Peyer's patch (tissue), 4 donors: ENCODE measurements at regions not wholly inside any gene's neighbourhood (a gene's known extent, or its start where the extent isn't known, plus 50 kb on each side); places are given as distances from the start of the nearest gene placed in this dataset.

Experiments
- DNase-seq, 3 donors: peaks; one replicate each; pipeline ENCODE4 v3.0.0-alpha.2; 2017 to 2019
- H3K27ac ChIP-seq, 4 donors: fragments of 200-600 bp; sonication (generic); one replicate each; pipeline ENCODE4 v1.5.1; 2016 to 2019
- H3K27me3 ChIP-seq, 2 donors: fragments of 200-600 bp; sonication (generic); one replicate each; pipeline ENCODE4 v1.5.1; 2019
- H3K36me3 ChIP-seq, 3 donors: fragments of 200-600 bp; sonication (generic); one replicate each; pipeline ENCODE4 v1.5.1; 2016 to 2019
- H3K4me1 ChIP-seq, 4 donors: fragments of 200-600 bp; sonication (generic); one replicate each; pipeline ENCODE4 v1.5.1; 2016 to 2019
- H3K4me3 ChIP-seq, 4 donors: fragments of 200-600 bp; sonication (generic); 1 replicate in 3 of 4; 2 replicates in 1 of 4; pipeline ENCODE4 v1.5.1; 2016 to 2019; ENCODE audit warnings: mild to moderate bottlenecking in 1 of 4
- H3K9me3 ChIP-seq, 4 donors: fragments of 200-600 bp; sonication (generic); one replicate each; pipeline ENCODE4 v1.5.1; 2016 to 2019; ENCODE audit warnings: mild to moderate bottlenecking in 1 of 4
- CTCF ChIP-seq, 6 experiments: fragments of 450-650 bp in 4 of 6; fragments of 200-600 bp in 2 of 6; sonication (generic) in 1 of 6; IDR thresholded peaks; one replicate each; pipeline ENCODE4 v1.5.1; 2017 to 2019; ENCODE audit warnings: antibody characterized with exemption in 6 of 6, mild to moderate bottlenecking in 3 of 6, moderate library complexity in 1 of 6
- POLR2A ChIP-seq, 2 donors: fragments of 450-650 bp; IDR thresholded peaks; one replicate each; pipeline ENCODE4 v1.5.1; 2017; ENCODE audit warnings: antibody characterized with exemption in 2 of 2, mild to moderate bottlenecking in 2 of 2, moderate library complexity in 2 of 2

DNA sequence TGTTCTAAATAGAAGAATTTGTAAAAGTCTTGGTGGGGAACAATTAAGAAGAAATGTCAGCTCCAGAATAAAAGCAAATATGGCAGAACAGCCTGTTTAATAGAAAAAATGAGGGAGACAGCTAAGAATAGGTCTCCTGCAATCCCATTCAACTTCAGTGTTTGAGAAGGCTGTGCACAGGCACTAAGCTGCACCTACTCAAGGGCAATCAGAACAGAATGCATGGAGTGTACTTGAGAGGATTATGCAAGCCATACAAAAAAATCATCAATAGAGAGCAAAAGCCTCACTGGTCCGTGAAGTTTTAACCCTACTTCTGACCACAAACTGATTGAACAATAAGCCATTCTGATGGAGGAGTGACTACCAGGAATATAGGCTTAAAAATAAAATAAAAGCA, 690.7 kb upstream of the PCDH15 start:
- no peaks in the 10 kb centered on the region for H3K27me3 ChIP-seq
- H3K4me1 ChIP-seq = no peaks in the 10 kb centered on the region
- H3K27ac ChIP-seq = no peak overlapping the region
- TF ChIP-seq POLR2A (IDR thresholded peaks at IDR 0.05) = no peak
- TF ChIP-seq CTCF (IDR thresholded peaks at IDR 0.05) = no peak
- no peak overlapping the region for H3K4me3 ChIP-seq
- no peaks in the 10 kb centered on the region for H3K9me3 ChIP-seq
- DNase-seq = no peak
- H3K36me3 ChIP-seq = no peaks in the 10 kb centered on the region

DNA sequence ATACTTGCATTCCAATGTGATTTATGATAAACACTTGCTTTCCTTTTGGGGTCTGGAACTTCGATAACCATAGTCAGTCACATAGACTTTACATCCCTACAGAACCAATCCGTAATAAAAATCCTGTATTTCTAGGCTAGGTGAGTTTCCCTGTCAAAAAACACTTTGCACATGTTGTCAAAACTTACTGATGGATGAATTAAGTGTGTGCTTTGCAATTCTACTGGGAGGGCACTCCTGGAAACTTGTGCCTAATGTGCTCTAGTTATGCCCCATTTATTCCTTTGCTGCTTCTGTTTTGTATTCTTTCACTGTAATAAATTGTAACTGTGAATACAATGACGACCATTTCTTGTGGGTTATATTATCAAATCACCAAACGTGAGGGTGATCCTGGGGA, 684.8 kb upstream of the PCDH15 start:
- DNase-seq = no peak

DNA sequence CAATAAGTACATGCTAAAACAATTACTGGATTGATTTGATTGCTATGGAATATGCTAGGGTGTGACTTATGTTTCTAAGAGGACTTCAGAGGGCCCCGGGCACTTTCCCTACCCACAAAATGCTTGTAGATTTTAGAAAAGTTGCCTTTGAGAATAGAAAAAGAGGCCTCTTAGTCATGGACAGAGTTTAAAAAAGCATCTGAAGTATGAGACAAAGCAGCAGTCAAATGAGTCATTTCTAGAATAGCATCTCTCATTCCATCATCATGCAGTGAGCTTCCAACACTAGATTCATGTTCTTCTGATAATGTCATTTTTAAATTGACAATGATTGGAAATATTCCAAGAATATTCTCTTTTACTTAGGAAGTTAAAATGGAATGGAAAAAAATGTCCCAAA, 675.1 kb upstream of the PCDH15 start:
- DNase-seq = no peak
- no peaks in the 10 kb centered on the region for H3K4me1 ChIP-seq
- no peaks in the 10 kb centered on the region for H3K36me3 ChIP-seq
- H3K27me3 ChIP-seq = no peaks in the 10 kb centered on the region
- no peak overlapping the region for H3K27ac ChIP-seq
- no peaks in the 10 kb centered on the region for H3K9me3 ChIP-seq
- H3K4me3 ChIP-seq = no peak overlapping the region
- TF ChIP-seq CTCF (IDR thresholded peaks at IDR 0.05) (no peak), POLR2A (IDR thresholded peaks at IDR 0.05) (no peak)

More for the DNA sequence above, 684.8 kb upstream of the PCDH15 start:
- H3K9me3 ChIP-seq = no peaks in the 10 kb centered on the region
- H3K27ac ChIP-seq = no peak overlapping the region
- no peaks in the 10 kb centered on the region for H3K36me3 ChIP-seq
- no peak overlapping the region for H3K4me3 ChIP-seq
- no peak for TF ChIP-seq CTCF (IDR thresholded peaks at IDR 0.05)
- TF ChIP-seq POLR2A (IDR thresholded peaks at IDR 0.05) = no peak
- H3K4me1 ChIP-seq = no peaks in the 10 kb centered on the region
- H3K27me3 ChIP-seq = no peaks in the 10 kb centered on the region

DNA sequence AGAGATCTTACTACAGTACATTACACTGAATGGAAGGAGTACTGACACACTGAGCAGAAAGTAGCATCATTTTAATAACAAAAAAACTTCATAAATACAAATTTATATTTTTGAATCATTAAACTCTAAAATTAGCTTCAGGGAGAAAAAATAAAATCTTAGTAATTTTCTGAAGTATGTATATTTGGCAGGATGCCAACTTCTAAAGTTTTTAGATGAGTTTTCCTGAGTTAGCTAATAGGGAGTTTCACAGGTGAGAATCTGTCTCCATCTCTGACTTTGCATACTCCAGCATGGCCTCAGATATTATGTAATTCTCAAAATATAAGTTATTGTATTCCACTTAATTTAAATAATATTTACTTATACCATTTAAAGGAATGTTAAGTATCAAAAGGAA, 673.2 kb upstream of the PCDH15 start:
- no peak overlapping the region for H3K4me3 ChIP-seq
- no peak for TF ChIP-seq POLR2A (IDR thresholded peaks at IDR 0.05)
- TF ChIP-seq CTCF (IDR thresholded peaks at IDR 0.05) = no peak
- no peaks in the 10 kb centered on the region for H3K4me1 ChIP-seq
- no peaks in the 10 kb centered on the region for H3K9me3 ChIP-seq
- H3K27ac ChIP-seq = no peak overlapping the region
- H3K36me3 ChIP-seq = no peaks in the 10 kb centered on the region
- H3K27me3 ChIP-seq = no peaks in the 10 kb centered on the region
- DNase-seq = no peak

GRCh38 chr10:55470840-55471239, 669.8 kb upstream of the PCDH15 start:
- H3K27ac ChIP-seq = no peak overlapping the region
- no peaks in the 10 kb centered on the region for H3K36me3 ChIP-seq
- no peaks in the 10 kb centered on the region for H3K4me1 ChIP-seq
- H3K27me3 ChIP-seq = no peaks in the 10 kb centered on the region
- H3K9me3 ChIP-seq = no peaks in the 10 kb centered on the region
- no peak for DNase-seq
- no peak for TF ChIP-seq POLR2A (IDR thresholded peaks at IDR 0.05)
- TF ChIP-seq CTCF (IDR thresholded peaks at IDR 0.05) = no peak
- H3K4me3 ChIP-seq = no peak overlapping the region

GRCh38 chr10:55466806-55467504, 665.9 kb upstream of the PCDH15 start:
- H3K27ac ChIP-seq = no peak overlapping the region

More at GRCh38 chr10:55466806-55467504, 665.9 kb upstream of the PCDH15 start:
- Histone ChIP-seq H3K4me1 (no peaks in the 10 kb centered on the region), H3K4me3 (no peak overlapping the region), H3K27me3 (no peaks in the 10 kb centered on the region), H3K9me3 (no peaks in the 10 kb centered on the region), H3K36me3 (no peaks in the 10 kb centered on the region)
- TF ChIP-seq CTCF (IDR thresholded peaks at IDR 0.05) (no peak), POLR2A (IDR thresholded peaks at IDR 0.05) (no peak)
- no peak for DNase-seq
